DOHH2 (cell line): ENCODE measurements at regions not wholly inside any gene's neighbourhood (a gene's known extent, or its start where the extent isn't known, plus 50 kb on each side); places are given as distances from the start of the nearest gene placed in this dataset.

ENCODE experiments used
- H3F3A ChIP-seq: fragments of 200-600 bp; sonication (generic), shearing (Covaris generic); 2 replicates; pipeline ENCODE4 v1.6.0; 2016; ENCODE audit warnings: antibody characterized with exemption, mild to moderate bottlenecking; ENCODE audit not compliant: control insufficient read depth, insufficient read depth
- H3K27ac ChIP-seq: fragments of 200-600 bp; sonication (generic); 2 replicates; pipeline ENCODE4 v1.5.1; 2014; ENCODE audit warnings: low read depth, mild to moderate bottlenecking, low read length, moderate library complexity
- H3K27me3 ChIP-seq: fragments of 200-600 bp; sonication (generic); 2 replicates; pipeline ENCODE4 v1.6.1; 2014; ENCODE audit warnings: mild to moderate bottlenecking, low read length, mixed read lengths; ENCODE audit not compliant: control insufficient read depth
- H3K36me3 ChIP-seq: fragments of 200-600 bp; sonication (generic); 2 replicates; pipeline ENCODE4 v1.6.1; 2014; ENCODE audit warnings: mild to moderate bottlenecking, low read length, moderate library complexity, mixed read lengths; ENCODE audit not compliant: control insufficient read depth
- H3K4me1 ChIP-seq: fragments of 200-600 bp; sonication (generic); 2 replicates; pipeline ENCODE4 v1.6.1; 2014; ENCODE audit warnings: mild to moderate bottlenecking, low read length, mixed read lengths; ENCODE audit not compliant: control insufficient read depth
- H3K4me2 ChIP-seq: fragments of 200-600 bp; sonication (generic); 2 replicates; pipeline ENCODE4 v1.6.0; 2014; ENCODE audit warnings: mild to moderate bottlenecking, low read length, moderate library complexity
- H3K4me3 ChIP-seq: fragments of 200-600 bp; sonication (generic); 2 replicates; pipeline ENCODE4 v1.5.1; 2014; ENCODE audit warnings: mild to moderate bottlenecking, low read length, mixed read lengths
- H3K79me2 ChIP-seq: fragments of 200-600 bp; sonication (generic); 2 replicates; pipeline ENCODE4 v1.6.1; 2014; ENCODE audit warnings: mild to moderate bottlenecking, low read length, mixed read lengths; ENCODE audit not compliant: control insufficient read depth
- H3K9me2 ChIP-seq: fragments of 200-600 bp; sonication (generic); replicated peaks from 2 replicates; pipeline ENCODE4 v1.6.1; 2014; ENCODE audit warnings: mild to moderate bottlenecking, low read length, mixed read lengths; ENCODE audit not compliant: control insufficient read depth
- H3K9me3 ChIP-seq: fragments of 200-600 bp; sonication (generic); 2 replicates; pipeline ENCODE4 v1.6.1; 2014; ENCODE audit warnings: antibody characterized with exemption, low read length, mixed read lengths; ENCODE audit not compliant: control insufficient read depth, insufficient read depth
- H4K20me1 ChIP-seq: fragments of 200-600 bp; sonication (generic); 2 replicates; pipeline ENCODE4 v1.6.0; 2014; ENCODE audit warnings: low read depth, mild to moderate bottlenecking, antibody characterized with exemption, low read length, moderate library complexity; ENCODE audit not compliant: control insufficient read depth, insufficient read depth
- EZH2phosphoT487 ChIP-seq: fragments of 200-600 bp; sonication (generic); IDR thresholded peaks from 2 replicates; pipeline ENCODE4 v1.6.1; 2017; ENCODE audit warnings: borderline replicate concordance, mild to moderate bottlenecking, antibody characterized with exemption, low read length, moderate library complexity, mixed read lengths
- TF ChIP-seq, protein P1 (sequence below): fragments of 200-600 bp; sonication (generic); IDR thresholded peaks from one replicate; pipeline ENCODE4 v1.5.1; 2014; ENCODE audit warnings: antibody characterized with exemption, mild to moderate bottlenecking, low read depth, low read length; ENCODE audit not compliant: poor library complexity, severe bottlenecking

DNA sequence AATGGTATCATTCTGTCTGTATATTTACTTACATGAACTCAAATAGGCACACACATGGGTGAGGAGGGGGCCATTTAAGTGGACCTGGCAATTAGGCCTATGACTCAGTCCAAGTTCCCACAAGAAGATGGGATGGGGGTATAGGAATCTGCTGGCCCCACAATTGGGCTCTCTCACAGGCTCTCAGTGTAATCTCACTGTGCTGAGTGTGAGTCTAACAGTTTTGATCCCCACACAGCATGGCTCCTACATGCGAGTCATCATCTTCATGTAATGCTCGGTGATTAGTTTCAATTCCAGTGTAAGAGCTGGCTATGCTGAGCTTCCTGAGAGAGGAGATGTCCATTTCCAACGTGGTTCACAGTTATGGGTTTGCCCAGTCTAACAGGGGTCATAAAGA lies 114.0 kb downstream of the GATA6 start:
- H3K4me2 ChIP-seq: no peak overlapping the region
- no peaks in the 10 kb centered on the region; the same call in 1 of the 2 replicates for H3K27me3 ChIP-seq
- no peak overlapping the region for H3K4me3 ChIP-seq
- H3K9me3 ChIP-seq: no peaks in the 10 kb centered on the region
- H3K27ac ChIP-seq: no peak overlapping the region
- no peaks in the 10 kb centered on the region for H3K4me1 ChIP-seq
- H4K20me1 ChIP-seq: no peaks in the 10 kb centered on the region
- no peaks in the 10 kb centered on the region for H3K36me3 ChIP-seq
- no peak for TF ChIP-seq EZH2phosphoT487
- TF ChIP-seq, protein P1, sequence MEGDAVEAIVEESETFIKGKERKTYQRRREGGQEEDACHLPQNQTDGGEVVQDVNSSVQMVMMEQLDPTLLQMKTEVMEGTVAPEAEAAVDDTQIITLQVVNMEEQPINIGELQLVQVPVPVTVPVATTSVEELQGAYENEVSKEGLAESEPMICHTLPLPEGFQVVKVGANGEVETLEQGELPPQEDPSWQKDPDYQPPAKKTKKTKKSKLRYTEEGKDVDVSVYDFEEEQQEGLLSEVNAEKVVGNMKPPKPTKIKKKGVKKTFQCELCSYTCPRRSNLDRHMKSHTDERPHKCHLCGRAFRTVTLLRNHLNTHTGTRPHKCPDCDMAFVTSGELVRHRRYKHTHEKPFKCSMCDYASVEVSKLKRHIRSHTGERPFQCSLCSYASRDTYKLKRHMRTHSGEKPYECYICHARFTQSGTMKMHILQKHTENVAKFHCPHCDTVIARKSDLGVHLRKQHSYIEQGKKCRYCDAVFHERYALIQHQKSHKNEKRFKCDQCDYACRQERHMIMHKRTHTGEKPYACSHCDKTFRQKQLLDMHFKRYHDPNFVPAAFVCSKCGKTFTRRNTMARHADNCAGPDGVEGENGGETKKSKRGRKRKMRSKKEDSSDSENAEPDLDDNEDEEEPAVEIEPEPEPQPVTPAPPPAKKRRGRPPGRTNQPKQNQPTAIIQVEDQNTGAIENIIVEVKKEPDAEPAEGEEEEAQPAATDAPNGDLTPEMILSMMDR: no peak
- no peaks in the 10 kb centered on the region for H3K79me2 ChIP-seq
- no peaks in the 10 kb centered on the region for H3K9me2 ChIP-seq
- no peaks in the 10 kb centered on the region for H3F3A ChIP-seq

DNA sequence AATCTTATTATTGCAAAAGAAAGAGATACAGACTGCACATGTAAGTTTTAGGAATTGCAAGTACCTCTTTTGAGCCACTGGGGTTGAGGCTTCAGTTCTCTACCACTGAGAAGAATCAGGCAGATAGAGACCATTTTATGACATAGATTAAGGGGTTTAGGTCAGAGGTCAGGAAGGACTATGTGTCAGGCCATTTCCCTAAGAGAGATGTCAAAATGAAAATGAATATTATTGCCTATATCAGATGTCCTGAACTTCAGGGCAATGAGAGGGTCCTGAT lies 113.7 kb downstream of the GATA6 start:
- Histone ChIP-seq H3K36me3 (no peaks in the 10 kb centered on the region), H3K27ac (no peak overlapping the region), H3K4me3 (no peak overlapping the region), H4K20me1 (no peaks in the 10 kb centered on the region), H3K9me2 (no peaks in the 10 kb centered on the region), H3K9me3 (no peaks in the 10 kb centered on the region), H3F3A (no peaks in the 10 kb centered on the region), H3K27me3 (no peaks in the 10 kb centered on the region; the same call in 1 of the 2 replicates), H3K4me1 (no peaks in the 10 kb centered on the region), H3K4me2 (no peak overlapping the region), H3K79me2 (no peaks in the 10 kb centered on the region)
- TF ChIP-seq, protein P1: no peak
- TF ChIP-seq EZH2phosphoT487: no peak

DNA sequence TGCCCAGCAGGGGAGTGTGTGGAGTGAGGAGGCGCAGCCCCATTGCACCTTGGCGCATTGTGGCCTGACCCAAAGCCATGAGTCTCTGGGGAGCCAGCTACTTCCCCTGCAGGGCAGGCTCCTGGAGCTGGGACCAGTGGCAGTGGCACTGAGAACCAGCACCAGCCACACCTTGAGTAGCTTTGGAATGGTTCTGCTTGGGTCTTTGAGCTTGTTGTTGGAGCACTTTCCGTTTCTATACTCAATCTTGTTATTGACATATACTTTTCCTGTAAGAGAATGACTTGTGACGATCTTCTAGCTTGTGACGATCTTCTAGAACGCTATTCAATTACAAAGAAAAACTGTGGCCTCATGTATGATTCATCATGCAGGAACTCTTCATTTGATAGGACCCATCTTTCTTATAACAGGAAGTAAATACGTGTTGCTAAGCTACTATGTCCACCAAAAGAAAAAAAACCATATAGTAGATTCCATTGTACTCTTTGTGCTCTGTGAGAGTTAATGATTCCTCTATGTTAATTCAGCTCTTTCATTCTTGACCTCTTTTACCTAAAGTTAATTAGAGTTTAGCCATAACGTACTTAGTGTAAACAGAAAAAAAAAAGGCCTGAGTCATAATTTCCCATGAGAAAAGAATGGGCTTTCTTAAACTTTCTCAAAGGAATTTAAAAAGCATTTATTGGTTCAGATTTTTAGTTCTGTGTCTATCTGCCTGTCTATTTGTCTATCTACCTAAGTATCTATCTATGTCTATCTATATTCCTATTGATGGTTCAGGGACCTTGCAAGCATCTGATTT lies 113.1 kb downstream of the GATA6 start:
- Histone ChIP-seq H3F3A (no peaks in the 10 kb centered on the region), H3K4me3 (no peak overlapping the region), H3K9me3 (no peaks in the 10 kb centered on the region), H3K9me2 (no peaks in the 10 kb centered on the region), H3K36me3 (no peaks in the 10 kb centered on the region), H3K27ac (no peak overlapping the region), H4K20me1 (no peaks in the 10 kb centered on the region), H3K4me2 (no peak overlapping the region), H3K79me2 (no peaks in the 10 kb centered on the region), H3K4me1 (no peaks in the 10 kb centered on the region), H3K27me3 (no peaks in the 10 kb centered on the region; the same call in 1 of the 2 replicates)
- TF ChIP-seq, protein P1: no peak
- no peak for TF ChIP-seq EZH2phosphoT487

DNA sequence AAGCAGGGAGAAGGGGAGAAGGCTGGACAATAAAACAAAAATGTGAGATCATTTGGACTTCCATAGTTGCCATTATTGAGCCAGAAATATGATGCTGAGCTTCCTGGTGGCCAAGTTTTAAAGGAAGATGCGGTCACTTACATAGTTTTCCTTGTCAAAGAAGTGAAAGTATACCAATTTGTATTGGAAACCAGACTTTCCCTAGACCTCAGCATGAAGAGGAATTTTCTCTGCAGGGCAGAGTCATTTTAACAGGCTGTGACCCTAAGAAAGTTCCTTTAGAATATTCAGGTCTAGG lies 111.0 kb downstream of the GATA6 start:
- H3K4me1 ChIP-seq: no peaks in the 10 kb centered on the region
- H3K9me2 ChIP-seq: no peaks in the 10 kb centered on the region
- no peaks in the 10 kb centered on the region for H3F3A ChIP-seq
- no peak overlapping the region for H3K4me2 ChIP-seq
- no peaks in the 10 kb centered on the region for H3K36me3 ChIP-seq
- TF ChIP-seq EZH2phosphoT487: no peak
- TF ChIP-seq, protein P1: no peak
- H3K79me2 ChIP-seq: no peaks in the 10 kb centered on the region
- no peak overlapping the region for H3K27ac ChIP-seq
- H3K4me3 ChIP-seq: no peak overlapping the region
- no peaks in the 10 kb centered on the region for H4K20me1 ChIP-seq
- H3K27me3 ChIP-seq: no peaks in the 10 kb centered on the region
- H3K9me3 ChIP-seq: no peaks in the 10 kb centered on the region
